CD4-positive, alpha-beta T cell treated with Interleukin-15 for 1 hour (primary cell): ENCODE measurements at regions not wholly inside any gene's neighbourhood (a gene's known extent, or its start where the extent isn't known, plus 50 kb on each side); places are given as distances from the start of the nearest gene placed in this dataset.
"Not testable (repeated sequence)": the region's sequence is repeated elsewhere in the genome, so short reads cannot be mapped to it uniquely, and the experiment has no call there.

ENCODE experiments used
- DNase-seq: peaks from one replicate; pipeline ENCODE4 v3.0.0-alpha.2; 2020

GRCh38 chr9:87160148-87161102 lies 213.1 kb upstream of the GAS1 start:
- DNase-seq, result no peak

DNA sequence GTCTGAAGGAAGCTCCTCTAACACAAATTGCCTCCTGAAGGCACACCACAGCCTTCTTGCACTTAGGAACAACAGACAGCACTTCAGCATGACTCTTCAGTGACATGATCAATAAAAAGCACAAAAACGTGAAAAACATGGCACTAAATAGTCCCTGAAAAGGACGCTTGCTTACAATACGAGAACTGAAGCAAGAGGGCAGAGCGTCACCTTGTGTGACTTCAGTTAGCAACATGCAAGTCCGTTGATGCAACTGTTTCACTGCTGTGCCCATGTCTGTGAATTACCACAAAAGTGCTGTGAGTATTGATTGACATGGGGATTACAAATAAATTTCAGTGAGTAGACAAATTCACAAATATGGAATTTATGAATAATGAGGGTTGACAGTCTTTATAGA lies 219.9 kb upstream of the GAS1 start:
- no peak for DNase-seq

DNA sequence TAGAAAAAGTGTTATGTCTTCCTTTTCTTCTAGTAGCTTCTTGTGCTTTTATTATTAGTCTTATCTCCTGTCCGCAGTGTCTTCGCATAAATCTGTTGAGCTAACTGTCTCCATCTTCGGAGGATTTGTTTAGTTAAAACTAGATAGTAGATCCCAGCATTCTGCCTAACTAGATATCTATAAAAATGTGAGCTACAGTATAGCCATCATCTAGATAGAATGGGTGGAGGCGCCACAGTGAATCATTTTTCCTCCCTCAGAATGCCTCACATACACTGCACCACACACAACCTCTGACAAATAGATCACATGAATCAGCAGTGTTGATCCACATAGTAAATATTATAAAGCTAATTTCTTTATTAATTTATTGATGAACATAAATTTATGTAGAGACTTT lies 220.3 kb upstream of the GAS1 start:
- no peak for DNase-seq

DNA sequence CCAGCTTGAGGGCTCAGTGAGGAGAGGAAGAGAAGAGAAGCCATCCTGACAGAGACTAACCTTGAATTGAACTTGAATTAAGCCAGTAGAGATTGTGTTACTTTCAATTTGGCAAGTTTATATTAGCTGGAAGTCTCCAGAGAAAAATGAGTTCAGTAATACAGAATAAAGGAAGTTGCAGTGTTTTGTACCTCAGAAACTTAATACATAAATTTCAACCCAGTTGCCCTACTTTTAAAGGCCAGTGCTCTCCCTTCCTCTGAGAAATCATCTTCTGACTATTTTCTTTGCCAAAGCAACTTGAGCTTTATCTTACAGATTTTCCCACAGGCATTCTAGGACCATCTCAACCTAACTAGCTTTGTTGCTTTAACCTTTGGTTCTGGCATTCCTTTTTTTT lies 231.0 kb upstream of the GAS1 start:
- no peak for DNase-seq

DNA sequence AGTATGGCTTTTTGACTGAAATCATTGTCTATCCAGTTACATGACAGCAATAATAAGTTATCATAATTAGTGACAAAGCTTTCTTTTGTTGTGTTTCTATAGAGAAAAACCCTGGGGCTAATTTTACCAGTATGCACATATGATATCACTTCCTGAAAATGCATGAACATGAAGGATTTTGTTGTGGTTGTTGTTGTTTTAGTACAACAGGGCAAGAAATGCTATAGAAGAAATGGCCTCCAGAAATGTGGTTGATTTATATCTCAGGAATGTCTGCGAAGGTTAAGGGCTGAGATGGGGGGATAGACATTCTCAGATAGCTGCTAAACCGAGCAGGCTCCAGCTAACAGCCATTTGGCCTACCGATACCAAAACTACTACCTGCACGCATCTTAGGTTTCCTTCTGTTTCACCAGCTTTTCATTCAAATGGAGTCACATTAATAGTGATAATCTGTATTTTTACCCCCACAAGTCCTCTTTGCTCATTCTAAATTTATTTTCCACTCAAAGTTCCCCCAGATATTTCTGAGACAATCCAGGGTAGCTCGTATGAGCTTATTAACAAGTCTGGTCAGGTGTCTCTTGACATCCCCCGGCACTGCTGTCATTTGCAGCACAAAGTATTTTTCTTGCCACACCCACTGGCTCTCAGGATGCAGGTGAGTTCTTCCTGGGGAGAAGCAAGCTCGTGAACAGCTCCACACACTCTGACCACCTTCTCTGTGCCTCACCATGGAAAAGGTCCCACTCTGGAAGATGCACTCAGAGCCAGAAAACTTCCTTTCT lies 232.4 kb upstream of the GAS1 start:
- no peak for DNase-seq

GRCh38 chr9:87180361-87180760 lies 233.1 kb upstream of the GAS1 start:
- no peak for DNase-seq

GRCh38 chr9:87180841-87181240 lies 233.5 kb upstream of the GAS1 start:
- DNase-seq, result no peak

- DNase-seq, result no peak
Observed at GRCh38 chr9:87181670-87182069, 234.4 kb upstream of the GAS1 start.

DNA sequence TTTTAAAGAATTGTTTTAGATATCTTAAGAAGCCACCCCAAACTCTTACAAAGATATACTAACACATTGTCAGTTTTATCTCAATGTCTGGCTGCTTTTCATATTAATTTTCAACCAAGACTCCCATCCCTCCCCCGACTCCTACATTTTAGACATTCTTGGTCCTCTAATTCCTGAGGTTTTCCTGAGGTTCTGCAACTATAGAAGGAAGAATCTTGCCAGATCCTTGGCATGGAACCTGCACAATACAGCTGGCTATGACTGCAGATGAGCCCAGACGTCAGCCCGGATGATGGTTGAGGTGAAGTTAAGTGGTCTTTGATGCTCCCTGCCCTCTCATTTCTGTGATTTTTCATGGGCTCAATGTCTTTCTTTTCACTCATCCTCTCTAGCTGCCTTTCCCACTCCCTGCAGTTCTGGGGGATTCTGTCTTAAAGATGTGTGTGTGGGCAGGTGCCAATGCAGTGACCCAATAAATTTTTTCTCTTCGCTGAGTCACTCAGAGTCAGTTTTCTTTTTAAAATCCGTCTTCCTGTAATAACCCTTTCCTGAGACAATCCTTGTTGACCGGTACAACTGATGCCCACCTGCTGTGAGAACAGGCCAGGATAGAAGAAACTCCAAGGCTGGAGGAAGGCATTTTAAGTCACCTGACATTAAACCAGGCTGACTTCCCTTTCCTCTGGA lies 237.8 kb upstream of the GAS1 start:
- no peak for DNase-seq

DNA sequence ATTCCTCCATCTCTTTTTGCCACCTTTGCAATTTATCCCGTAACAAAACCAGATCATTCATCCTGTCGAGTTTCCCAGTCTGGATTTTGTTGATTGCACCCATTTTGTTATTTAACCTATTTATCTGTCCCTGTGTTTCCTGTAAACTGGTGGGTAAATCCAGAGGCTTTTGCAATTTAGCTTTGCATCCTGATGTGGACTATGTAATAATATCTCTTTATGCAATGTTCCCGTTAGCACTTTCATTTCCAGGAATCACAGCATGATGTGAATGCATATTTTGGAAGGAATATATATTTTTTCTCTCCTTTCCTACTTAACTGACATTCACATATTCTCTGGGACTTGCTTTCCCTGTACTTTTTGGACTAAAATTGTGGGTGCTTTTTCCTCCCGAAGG lies 240.3 kb upstream of the GAS1 start:
- DNase-seq, result no peak

DNA sequence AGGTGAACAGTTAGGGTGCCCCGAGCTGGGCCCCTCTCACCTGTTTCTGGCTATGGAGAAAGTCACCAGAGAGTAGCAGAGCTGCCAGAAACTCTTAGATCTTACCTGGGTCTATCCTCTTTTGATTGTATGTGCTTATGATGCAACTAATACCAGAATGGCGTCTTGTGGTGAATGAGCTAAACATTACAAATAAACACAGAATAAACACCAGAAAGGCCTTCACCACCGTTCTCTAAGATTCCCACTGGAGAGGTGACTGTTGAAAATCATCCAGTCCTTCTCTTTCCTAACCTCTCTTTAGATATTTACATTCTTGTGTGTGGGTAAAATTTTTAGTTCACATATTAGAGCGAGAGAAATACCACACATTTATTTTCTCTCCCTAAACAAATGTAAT lies 241.7 kb upstream of the GAS1 start:
- DNase-seq, result no peak

DNA sequence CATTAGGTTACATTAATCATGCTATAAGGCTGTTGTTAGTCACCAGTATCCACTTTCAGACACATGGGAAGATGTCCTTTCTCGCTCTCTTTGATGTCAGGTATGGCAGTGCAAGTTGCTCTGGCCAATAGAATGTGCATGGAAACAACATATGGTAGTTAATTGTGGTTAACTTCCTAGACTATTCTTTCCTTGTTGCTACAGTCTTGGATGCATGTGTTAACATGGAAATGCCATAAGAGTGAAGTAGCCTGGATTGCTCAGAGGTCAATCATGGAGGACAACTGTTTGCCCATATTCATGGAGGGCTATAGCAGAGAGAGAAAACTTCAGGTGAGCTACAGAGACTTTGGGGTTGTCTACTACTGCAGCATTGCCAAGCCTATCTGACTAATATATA lies 245.8 kb upstream of the GAS1 start:
- no peak for DNase-seq

GRCh38 chr9:87193925-87194868 lies 246.9 kb upstream of the GAS1 start:
- no peak for DNase-seq

DNA sequence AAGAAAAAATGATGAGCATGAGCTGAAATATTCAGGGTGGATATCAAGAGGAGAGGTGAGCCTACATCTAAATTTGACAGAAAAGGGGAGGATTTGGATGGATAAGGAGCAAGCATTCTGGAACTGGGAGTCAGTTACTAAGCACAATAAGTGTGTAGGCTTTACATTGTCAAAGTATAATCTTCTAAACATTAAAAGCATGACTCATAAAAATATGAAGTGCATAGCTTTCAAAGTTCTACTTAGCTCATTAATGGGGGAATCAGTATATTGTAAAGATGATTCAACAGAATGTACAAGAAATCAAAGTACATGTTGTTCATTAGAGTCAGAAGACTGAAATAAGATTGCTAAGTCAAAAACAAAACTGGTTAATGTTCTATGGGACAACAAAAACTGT lies 248.0 kb upstream of the GAS1 start:
- DNase-seq, result no peak

DNA sequence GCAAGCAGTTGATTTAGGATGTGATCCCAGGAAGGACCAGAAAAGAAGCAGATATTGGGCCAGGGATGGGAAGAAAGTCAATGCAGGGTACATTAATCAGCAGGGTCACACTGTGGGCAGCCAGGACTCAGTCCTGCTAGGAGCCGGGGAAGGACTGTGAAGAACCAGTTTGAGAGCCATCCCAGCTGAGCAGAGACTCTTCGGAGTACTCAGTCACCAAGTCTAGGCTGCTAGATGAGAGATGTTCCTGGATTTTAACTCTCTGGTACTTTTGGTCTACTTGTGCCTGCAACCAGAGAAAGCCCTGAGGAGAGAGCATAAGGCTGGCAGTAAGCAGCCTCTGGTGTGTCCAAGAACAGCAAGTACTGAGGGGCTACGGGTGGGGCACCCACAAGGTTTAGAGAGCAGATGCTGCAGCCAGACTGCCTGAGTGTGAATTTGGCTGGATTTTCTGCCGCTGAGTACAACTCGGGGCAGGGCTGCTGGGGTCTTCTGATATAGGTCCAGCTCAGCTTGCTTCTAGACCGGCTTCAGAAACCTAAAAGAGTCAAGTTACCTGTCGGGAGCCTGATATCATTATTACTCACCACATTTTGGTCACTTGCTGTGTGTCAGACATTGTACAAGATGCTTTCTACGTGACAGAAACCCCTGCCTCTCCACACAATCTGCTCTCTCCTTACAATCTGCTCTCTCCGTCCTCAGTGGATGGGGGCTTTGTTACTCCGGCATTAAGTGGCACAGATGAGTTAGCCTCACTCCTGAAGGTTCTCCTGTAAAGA lies 250.2 kb upstream of the GAS1 start:
- DNase-seq, result no peak

DNA sequence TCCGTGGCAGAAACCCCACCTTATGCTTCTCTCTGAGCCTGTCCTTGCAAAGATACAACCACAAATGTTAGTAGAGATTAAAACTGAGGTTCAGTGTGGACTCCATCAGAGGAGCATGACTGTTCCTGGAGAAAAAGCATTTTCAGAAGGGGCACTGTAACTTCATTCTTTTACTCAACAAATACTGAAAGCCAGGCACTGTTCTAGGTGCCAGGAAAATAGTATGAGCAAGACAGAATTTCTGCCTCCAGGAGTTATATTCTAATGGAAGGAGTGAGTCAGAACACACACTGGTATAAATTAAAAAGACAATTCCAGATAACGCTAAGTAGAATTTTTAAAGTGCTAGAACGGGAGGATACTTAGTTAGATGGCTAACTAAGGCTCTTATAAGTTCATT lies 251.4 kb upstream of the GAS1 start:
- DNase-seq, result no peak

- no peak for DNase-seq
Observed at GRCh38 chr9:87199278-87199677, 252.0 kb upstream of the GAS1 start.

- DNase-seq, result no peak
Observed at GRCh38 chr9:87199782-87200181, 252.5 kb upstream of the GAS1 start.

DNA sequence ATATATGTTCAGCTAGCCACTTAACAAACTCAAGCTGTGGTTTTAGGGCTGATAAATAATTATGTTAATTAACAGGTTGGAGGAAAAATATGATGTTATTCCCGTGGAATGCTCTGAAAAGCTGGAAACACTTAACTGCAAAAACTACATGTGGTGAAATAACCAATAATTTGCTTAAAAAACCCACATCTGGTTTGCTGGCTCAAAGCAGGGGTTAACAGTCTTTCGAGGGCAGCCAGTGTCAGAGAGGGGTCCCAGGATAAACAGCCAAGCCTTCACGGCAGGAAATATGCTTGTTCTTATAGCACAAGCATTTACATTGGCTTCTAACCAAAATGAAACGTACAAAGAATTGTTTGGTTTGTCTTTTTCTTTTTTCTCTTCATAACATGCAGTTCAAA lies 254.0 kb upstream of the GAS1 start:
- no peak for DNase-seq

GRCh38 chr9:87206064-87206661 lies 258.9 kb upstream of the GAS1 start:
- DNase-seq, result no peak

DNA sequence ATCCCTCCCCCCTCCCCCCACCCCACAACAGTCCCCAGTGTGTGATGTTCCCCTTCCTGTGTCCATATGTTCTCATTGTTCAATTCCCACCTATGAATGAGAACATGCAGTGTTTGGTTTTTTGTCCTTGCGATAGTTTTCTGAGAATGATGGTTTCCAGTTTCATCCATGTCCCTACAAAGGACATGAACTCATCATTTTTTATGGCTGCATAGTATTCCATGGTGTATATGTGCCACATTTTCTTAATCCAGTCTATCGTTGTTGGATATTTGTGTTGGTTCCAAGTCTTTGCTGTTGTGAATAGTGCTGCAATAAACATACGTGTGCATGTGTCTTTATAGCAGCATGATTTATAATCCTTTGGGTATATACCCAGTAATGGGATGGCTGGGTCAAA lies 263.4 kb upstream of the GAS1 start:
- DNase-seq, result not testable (repeated sequence)
